ENCODE measurements at regions not wholly inside any gene's neighbourhood (a gene's known extent, or its start where the extent isn't known, plus 50 kb on each side); places are given as distances from the start of the nearest gene placed in this dataset.

GRCh38 chr6:16839631-16840179 is 78.4 kb upstream of the ATXN1 start:
- H3K4me3 ChIP-seq (ENCODE audit: low read length): no peak overlapping the region
- no peak overlapping the region for H3K27ac ChIP-seq (ENCODE audit: low read length)
- peaks cover 4% of the 10 kb centered on the region for H3F3A ChIP-seq (ENCODE audit: insufficient read depth, low read length, poor library complexity, severe bottlenecking)
- no peak overlapping the region for H2AFZ ChIP-seq (ENCODE audit: low read depth, low read length)
- H3K9me2 ChIP-seq (ENCODE audit: insufficient read depth, low read length): no peaks in the 10 kb centered on the region
- H3K4me2 ChIP-seq (ENCODE audit: low read length): no peak overlapping the region
- TF ChIP-seq EZH2 (IDR thresholded peaks at IDR 0.05; ENCODE audit: borderline replicate concordance, insufficient read depth, low read length, poor library complexity, severe bottlenecking): no peak
- TF ChIP-seq REST (IDR thresholded peaks at IDR 0.05; ENCODE audit: borderline replicate concordance): no peak
- no peak for TF ChIP-seq SMC3 (conservative IDR thresholded peaks at IDR 0.05; ENCODE audit: poor library complexity)
- no peak for TF ChIP-seq RAD21 (conservative IDR thresholded peaks at IDR 0.05)
- H4K20me1 ChIP-seq (ENCODE audit: insufficient read depth): no peaks in the 10 kb centered on the region
- no peaks in the 10 kb centered on the region for H3K79me2 ChIP-seq (replicated peaks; ENCODE audit: insufficient read depth, low read length)
- no peaks in the 10 kb centered on the region for H3K9me3 ChIP-seq (ENCODE audit: low read length)
- no peaks in the 10 kb centered on the region for H3K36me3 ChIP-seq (ENCODE audit: insufficient read depth, low read length)
- no peaks in the 10 kb centered on the region for H3K27me3 ChIP-seq (ENCODE audit: insufficient read depth, low read depth, low read length)
- no peak overlapping the region for H3K9ac ChIP-seq (ENCODE audit: low read length)

- Histone ChIP-seq H3F3A (ENCODE audit: insufficient read depth, low read length, poor library complexity, severe bottlenecking) (peaks cover 4% of the 10 kb centered on the region), H3K9me2 (ENCODE audit: insufficient read depth, low read length) (no peaks in the 10 kb centered on the region), H3K36me3 (ENCODE audit: insufficient read depth, low read length) (no peaks in the 10 kb centered on the region), H3K9ac (ENCODE audit: low read length) (no peak overlapping the region), H3K27me3 (ENCODE audit: insufficient read depth, low read depth, low read length) (no peaks in the 10 kb centered on the region), H4K20me1 (ENCODE audit: insufficient read depth) (no peaks in the 10 kb centered on the region), H3K79me2 (replicated peaks; ENCODE audit: insufficient read depth, low read length) (no peaks in the 10 kb centered on the region), H3K4me3 (ENCODE audit: low read length) (no peak overlapping the region), H3K9me3 (ENCODE audit: low read length) (no peaks in the 10 kb centered on the region), H2AFZ (ENCODE audit: low read depth, low read length) (no peak overlapping the region), H3K27ac (ENCODE audit: low read length) (peak overlapping the region; percentile 74), H3K4me2 (ENCODE audit: low read length) (no peak overlapping the region)
- TF ChIP-seq POLR2AphosphoS5 (IDR thresholded peaks at IDR 0.05) (no peak), SMC3 (conservative IDR thresholded peaks at IDR 0.05; ENCODE audit: poor library complexity) (no peak), RAD21 (conservative IDR thresholded peaks at IDR 0.05) (no peak), EP300 (conservative IDR thresholded peaks at IDR 0.05; ENCODE audit: poor library complexity, severe bottlenecking) (no peak), REST (IDR thresholded peaks at IDR 0.05; ENCODE audit: borderline replicate concordance) (no peak), MXI1 (conservative IDR thresholded peaks at IDR 0.05; ENCODE audit: poor library complexity, severe bottlenecking) (no peak), TAF1 (IDR thresholded peaks at IDR 0.05; ENCODE audit: low read depth) (no peak), EZH2 (IDR thresholded peaks at IDR 0.05; ENCODE audit: borderline replicate concordance, insufficient read depth, low read length, poor library complexity, severe bottlenecking) (no peak)
- TF ChIP-seq, protein P1, sequence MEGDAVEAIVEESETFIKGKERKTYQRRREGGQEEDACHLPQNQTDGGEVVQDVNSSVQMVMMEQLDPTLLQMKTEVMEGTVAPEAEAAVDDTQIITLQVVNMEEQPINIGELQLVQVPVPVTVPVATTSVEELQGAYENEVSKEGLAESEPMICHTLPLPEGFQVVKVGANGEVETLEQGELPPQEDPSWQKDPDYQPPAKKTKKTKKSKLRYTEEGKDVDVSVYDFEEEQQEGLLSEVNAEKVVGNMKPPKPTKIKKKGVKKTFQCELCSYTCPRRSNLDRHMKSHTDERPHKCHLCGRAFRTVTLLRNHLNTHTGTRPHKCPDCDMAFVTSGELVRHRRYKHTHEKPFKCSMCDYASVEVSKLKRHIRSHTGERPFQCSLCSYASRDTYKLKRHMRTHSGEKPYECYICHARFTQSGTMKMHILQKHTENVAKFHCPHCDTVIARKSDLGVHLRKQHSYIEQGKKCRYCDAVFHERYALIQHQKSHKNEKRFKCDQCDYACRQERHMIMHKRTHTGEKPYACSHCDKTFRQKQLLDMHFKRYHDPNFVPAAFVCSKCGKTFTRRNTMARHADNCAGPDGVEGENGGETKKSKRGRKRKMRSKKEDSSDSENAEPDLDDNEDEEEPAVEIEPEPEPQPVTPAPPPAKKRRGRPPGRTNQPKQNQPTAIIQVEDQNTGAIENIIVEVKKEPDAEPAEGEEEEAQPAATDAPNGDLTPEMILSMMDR (IDR thresholded peaks at IDR 0.05; ENCODE audit: poor library complexity, severe bottlenecking): no peak
Observed at GRCh38 chr6:16837217-16837972, 76.1 kb upstream of the ATXN1 start.
